Renal cortical epithelial cell (primary cell): ENCODE measurements at regions not wholly inside any gene's neighbourhood (a gene's known extent, or its start where the extent isn't known, plus 50 kb on each side); places are given as distances from the start of the nearest gene placed in this dataset.
A peak's percentile ranks its signal among the peaks of the same experiment; 100 is the strongest.
"Not testable (repeated sequence)": the region's sequence is repeated elsewhere in the genome, so short reads cannot be mapped to it uniquely, and the experiment has no call there.

Source experiments
- DNase-seq: peaks from one replicate; pipeline ENCODE4 v3.0.0-alpha.2; 2011; ENCODE audit warnings: low read depth

DNA sequence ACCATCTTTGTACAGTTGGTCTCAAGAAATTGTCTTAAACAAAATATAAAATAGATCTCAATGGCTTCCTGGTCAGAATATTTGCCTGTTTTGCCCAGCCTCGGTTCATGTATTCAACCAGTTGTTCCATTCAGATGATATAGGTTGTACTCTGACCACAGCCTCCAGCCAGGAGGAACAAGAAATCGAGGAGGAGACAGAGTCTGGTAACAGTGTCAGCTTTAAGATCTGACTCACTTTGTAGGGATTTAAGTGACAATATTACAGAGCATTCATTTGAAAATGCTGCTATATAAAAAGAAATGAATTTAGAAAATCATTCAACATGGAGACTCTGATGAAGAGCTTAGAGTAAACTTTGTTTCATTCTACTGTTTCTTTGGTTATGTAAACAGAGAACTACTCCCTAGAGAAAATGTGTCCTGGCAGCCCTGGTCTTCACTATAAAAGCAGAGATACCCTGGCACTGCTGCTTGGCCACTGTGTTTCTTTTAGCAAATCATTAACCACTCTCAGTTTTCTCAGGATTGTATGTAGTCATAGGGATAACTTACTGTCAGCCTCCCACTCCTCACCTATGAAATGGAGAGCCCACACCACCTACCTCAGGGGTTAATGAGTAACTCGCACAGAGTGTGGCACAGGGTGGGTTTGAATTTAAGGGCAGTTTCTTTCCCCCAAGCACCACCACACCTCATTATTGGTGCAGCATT is 53.5 kb downstream of the PAGE2 start:
- DNase-seq = peak; percentile 85

DNA sequence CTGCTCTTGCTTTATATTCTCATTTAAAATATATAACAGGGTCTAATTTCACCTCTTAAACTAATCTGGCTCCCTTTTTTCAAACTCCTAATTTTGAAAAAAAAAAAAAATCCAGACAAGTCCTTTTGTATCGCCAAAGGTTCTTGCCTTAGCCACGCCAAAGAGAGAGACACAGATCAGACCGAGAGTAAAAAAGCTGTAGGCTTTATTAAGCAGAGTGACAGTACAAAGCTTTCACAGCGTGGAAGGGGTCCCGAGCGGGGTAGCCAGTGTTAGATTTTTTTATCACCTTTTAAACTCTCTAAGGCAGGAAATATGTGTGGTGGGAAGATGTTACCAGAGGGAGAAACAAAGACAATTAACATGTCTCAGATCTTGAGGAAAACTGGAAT is 54.1 kb downstream of the PAGE2 start:
- no peak for DNase-seq

DNA sequence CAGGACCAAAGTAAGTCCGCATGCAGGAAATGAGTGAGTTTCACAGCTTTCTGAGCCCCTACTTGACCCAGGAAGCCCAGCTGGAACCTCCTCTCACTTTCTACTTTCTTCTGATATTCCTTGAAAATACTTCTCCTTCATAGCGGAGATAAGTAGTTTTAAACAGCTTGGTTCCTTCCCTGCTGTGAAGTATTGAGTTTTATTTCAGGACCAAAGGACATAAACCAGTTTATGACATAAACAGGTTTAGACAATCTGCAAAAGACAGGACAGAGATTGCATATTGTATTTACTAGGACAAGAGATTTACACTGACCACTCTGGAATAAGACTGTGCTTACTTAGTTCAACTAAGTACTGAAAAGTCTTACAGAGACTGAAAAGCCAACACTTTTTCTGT is 54.8 kb downstream of the PAGE2 start:
- no peak for DNase-seq

DNA sequence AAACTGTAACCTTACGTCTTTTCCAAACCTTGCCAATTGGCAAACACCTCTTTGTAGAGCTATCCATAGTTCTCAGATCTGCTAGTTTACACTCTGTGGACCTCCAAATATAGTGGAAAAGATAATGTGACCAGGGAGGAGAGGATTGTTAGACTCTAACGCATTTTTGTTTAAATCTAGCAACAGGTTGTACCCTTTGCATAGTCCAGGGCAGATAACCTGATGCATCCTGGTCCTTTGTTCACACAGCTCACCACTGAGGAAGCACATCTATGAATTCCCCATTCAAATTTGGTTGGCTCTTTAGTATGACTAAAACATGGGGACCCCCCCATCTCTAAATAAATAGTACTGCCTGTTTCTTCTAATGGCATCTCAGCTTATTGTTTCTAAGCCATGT is 55.9 kb downstream of the PAGE2 start:
- no peak for DNase-seq

DNA sequence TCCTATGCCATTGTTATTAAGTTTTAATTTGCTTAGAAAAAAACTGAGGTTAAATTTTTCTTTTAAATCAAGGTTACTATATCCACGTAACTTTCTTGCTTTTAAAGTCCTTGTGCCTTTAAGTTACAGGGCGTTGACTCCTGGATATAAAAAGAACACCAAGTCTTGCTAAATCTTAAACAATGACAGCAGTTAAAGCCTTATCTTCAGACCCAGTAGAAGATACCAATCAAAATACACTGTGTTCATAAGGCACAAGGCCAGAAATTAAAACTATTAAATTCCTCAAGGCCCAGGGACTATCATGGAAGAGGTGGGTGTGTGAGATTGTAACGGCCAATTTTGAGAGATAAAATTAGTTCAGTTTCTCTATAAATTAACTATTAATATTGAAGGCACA is 60.4 kb downstream of the PAGE2 start:
- no peak for DNase-seq

DNA sequence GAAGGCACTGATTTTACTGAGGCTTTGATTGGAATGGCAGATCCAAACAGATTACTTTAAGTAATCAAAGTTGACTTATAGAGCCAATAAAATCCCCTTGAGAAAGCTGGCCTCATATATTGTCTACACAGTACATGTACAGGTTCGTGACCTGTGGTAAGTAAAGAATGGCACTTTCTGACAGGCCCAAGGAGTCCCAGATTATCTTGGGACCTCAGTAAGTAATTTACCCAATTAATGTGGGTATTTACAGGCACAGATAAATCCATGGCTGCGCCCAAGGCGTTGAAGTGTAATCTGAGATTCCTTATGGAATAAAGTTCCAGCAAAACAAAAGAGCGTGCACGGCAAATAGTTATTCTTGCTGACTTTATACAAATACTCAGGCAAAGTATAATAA is 62.4 kb downstream of the PAGE2 start:
- DNase-seq = no peak

DNA sequence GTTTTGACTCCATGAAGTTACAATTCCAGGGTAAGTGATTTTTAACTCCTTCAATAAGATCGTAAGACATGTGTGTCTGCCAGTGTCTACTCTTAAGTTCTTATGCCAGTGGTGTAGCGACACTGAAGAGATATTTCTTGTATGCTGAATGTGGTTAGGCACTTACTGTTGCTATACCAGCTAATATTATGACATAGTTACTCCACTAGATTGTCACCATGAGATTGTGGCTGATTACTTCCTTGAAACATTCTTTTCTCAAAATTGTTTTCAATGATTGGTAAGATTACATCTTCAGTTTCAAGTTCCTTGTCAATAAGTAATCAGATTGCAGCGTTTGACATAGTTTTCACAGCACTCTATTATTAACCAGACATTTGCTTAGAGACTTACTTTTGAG is 60.6 kb upstream of the PAGE5 start:
- peak; percentile 71 for DNase-seq

DNA sequence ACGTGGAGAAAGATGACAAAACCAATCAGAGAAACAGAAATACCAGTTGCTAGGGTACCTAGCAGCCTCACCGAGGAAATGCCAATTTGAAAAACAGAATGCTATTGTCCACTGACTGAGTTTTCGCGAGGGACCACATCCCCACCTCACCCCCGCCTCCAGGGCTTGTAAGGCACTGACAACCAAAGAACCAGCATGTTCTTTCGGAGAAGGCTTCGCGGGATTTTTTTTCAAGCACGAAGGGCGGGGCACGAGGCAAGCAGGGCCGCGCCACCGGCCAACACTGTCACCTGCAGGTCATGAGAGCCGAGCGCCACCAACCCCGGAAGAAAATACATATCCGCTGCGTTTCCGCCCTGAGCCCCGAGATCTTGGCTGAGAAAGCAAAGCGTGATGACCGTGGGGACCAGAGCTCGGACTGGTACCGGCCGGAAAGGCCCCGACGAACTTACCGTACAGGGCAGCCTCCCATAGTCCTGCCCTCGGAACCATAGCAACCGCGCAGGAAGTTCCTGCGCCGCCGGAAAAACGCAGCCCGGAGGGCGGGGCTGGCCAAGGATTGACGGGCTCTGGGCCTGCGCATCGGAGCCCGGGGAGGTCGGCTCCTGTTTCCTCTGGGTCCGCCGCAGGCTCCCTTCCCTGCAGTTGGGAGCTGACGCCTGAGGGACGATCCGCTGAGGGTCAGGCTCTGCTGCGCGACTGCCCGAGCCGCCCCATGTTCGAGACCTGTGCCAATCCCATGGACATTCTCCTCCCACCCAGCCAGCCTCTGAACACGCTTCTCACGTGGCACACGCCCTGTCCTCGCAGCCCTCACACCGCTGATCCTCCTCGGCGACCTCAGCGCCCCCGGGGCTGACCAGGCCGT is 59.2 kb upstream of the PAGE5 start:
- peak; percentile 78 for DNase-seq

DNA sequence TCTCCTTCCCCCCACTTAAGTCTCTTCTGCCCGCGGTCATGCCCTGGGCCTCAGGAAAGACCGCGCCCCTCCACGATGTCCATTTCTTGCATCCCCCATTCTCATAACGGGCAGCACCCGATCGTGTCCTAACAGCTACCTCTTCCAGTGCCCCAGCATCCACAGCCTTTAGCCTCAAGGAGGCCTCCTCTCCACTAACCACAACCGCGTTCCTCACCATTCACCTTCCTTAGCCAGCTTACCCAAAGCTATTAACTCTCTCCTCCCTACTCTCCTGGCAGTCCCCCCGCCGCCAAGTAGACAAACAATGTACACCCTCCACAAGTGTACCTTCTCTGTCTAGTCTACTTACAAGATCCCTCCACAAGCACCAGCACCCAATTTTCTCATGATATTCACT is 58.6 kb upstream of the PAGE5 start:
- DNase-seq = no peak

DNA sequence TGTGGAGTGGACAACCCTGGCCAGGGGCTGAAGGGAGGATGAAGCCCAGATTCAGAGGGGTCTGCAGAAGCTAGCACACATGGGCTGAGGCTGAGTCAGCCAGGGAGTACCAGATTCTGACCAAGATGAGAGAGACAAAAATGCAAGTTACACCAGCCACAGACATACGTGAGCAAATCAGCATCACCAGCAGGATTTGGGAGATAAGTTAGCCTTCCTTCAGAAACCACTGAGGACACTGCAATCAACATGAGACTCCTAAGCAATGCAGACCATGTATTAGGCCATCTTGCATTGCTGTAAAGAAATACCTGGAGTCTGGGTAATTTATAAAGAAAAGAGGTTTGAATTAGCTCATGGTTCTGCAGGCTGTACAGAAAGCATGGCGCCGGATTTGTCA is 57.0 kb upstream of the PAGE5 start:
- no peak for DNase-seq

DNA sequence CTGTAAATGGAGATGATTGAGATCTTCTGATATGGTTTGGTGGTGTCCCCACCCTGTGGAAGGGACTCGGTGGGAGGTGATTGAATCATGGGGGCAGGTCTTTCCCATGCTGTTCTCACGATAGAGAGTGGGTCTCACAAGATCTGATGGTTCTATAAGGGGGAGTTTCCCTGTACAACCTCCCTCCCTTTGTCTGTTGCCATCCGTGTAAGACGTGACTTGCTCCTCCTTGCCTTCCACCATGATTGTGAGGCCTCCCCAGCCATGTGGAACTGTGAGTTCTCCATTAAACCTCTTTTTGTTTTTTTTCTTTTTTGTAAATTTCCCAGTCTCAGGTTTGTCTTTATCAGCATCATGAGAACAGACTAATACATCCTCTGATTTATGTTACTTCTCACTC is 55.1 kb upstream of the PAGE5 start:
- not testable (repeated sequence) for DNase-seq

DNA sequence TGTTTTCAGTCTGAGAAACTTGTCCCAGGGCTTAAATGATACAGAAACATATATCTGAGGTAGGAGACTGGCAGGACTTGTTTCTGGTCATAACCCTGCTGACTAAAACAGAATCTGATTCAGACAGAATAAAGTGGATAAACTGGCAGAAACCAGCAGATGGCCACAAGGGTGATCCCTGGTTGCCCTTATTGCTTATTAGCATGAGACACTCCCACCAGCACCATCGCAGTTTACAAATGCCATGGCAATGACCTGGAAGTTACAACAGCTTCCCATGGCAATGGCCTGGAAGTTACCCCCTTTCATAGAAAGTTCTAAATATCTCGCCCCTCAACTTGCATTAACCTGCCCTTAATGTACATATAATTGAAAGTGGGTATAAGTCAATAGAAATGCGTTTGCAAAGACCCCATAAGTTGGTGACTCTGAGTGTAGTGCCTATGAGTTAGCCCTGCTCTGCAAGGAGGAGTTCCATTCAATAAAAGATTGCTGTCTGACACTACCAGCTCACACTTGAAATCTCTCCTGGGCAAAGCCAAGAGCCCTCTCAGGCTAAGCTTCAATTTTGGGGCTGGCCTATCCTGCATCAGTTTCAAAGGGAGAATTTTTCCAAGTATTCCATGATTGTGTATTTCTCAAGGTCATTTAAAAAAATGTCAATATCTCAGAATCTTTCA is 52.9 kb upstream of the PAGE5 start:
- DNase-seq = peak; percentile 66

DNA sequence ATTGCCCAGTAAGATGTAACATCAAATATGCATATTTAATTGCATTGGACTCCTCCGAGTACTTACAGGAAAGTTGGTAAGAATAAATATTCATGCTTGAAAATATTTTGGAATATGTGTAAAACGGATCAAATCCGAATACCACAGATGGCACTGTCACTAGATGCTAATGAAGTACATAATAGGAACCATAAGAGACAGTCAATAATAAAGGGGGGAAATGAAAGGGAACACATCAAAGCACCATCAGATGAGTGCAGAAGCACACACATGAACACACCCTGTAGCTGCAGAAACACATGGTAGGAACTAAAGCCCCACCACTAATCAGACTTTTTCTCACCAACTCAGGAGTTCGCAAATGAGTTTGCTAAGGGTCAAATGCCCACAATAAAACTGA is 52.2 kb upstream of the PAGE5 start:
- no peak for DNase-seq

DNA sequence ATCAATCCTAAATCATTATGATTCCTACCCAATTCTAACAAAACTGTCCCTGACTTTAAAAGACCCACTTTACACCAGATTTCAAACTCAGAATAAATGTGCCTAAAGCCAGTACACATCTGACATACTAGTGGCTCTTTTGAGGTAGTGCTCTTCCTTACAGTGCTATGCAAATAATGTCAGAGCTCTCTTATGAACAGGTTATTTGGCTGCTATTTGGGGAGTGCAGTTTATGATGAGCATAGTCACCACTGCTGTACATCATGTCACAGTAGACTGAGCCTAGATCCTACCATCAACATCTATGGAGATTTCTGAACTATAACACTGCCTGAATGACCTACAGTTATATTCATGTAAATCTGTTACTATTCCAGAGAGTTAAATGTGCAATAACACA is 50.4 kb upstream of the PAGE5 start:
- no peak for DNase-seq
